Calu3 (cell line): ENCODE measurements at regions not wholly inside any gene's neighbourhood (a gene's known extent, or its start where the extent isn't known, plus 50 kb on each side); places are given as distances from the start of the nearest gene placed in this dataset.
"Not testable (repeated sequence)": the region's sequence is repeated elsewhere in the genome, so short reads cannot be mapped to it uniquely, and the experiment has no call there.

ENCODE experiments used
- BruUV-seq: library from RNA; stranded (reverse); fragments of 400-500 nt; replicated peaks from 2 replicates; lab custom pipeline; 2021; lab: Mats Ljungman, UMichigan
- CTCF ChIA-PET: fragments of 300-600 bp; sonication (Branson Sonifier 250); formaldehyde crosslinking; loops from one replicate; lab custom pipeline; 2022; ENCODE audit warnings: antibody characterized with exemption; lab: Charles Lee
- DNase-seq: peaks from one replicate; pipeline ENCODE4 v3.0.0; 2022
- H3K27ac Mint-ChIP-seq: one replicate; pipeline ENCODE4 v1.8.0; 2022; ENCODE audit warnings: mixed read lengths; ENCODE audit not compliant: unreplicated experiment
- H3K27me3 Mint-ChIP-seq: one replicate; pipeline ENCODE4 v1.8.0; 2022; ENCODE audit warnings: mixed read lengths; ENCODE audit not compliant: unreplicated experiment
- H3K36me3 Mint-ChIP-seq: one replicate; pipeline ENCODE4 v1.8.0; 2022; ENCODE audit warnings: mild to moderate bottlenecking, moderate library complexity, mixed read lengths; ENCODE audit not compliant: insufficient read depth, unreplicated experiment
- H3K4me1 Mint-ChIP-seq: one replicate; pipeline ENCODE4 v1.8.0; 2022; ENCODE audit warnings: mild to moderate bottlenecking, low read depth, mixed read lengths; ENCODE audit not compliant: unreplicated experiment
- H3K4me3 Mint-ChIP-seq: one replicate; pipeline ENCODE4 v1.8.0; 2022; ENCODE audit warnings: mild to moderate bottlenecking, low read depth, moderate library complexity, mixed read lengths; ENCODE audit not compliant: unreplicated experiment
- H3K9me3 Mint-ChIP-seq: one replicate; pipeline ENCODE4 v1.8.0; 2022; ENCODE audit warnings: low read depth, mixed read lengths; ENCODE audit not compliant: unreplicated experiment
- CTCF ChIP-seq: fragments of 200-600 bp; IDR thresholded peaks from one replicate; pipeline ENCODE4 v1.8.0; 2022; ENCODE audit warnings: antibody characterized with exemption; ENCODE audit not compliant: unreplicated experiment
- intact Hi-C: fragments of 100-400 bp; cut with micrococcal nuclease; formaldehyde crosslinking; loops from one replicate; pipeline ENCODE4 v1.10.0; 2022; ENCODE audit not compliant: unreplicated experiment

GRCh38 chr4:173635395-173635794, 105.4 kb upstream of the HAND2 start:
- H3K27ac Mint-ChIP-seq = no peak overlapping the region
- no peaks in the 10 kb centered on the region for H3K4me1 Mint-ChIP-seq
- peaks cover 7% of the 10 kb centered on the region for H3K9me3 Mint-ChIP-seq
- no peaks in the 10 kb centered on the region for H3K36me3 Mint-ChIP-seq
- TF ChIP-seq CTCF = no peak
- intact Hi-C loops = no loop called here
- no peak overlapping the region for H3K4me3 Mint-ChIP-seq
- H3K27me3 Mint-ChIP-seq = no peaks in the 10 kb centered on the region
- BruUV-seq = no TSS peak
- DNase-seq = no peak
- CTCF ChIA-PET = no interaction called here

GRCh38 chr4:173626277-173626676, 96.2 kb upstream of the HAND2 start:
- no TSS peak for BruUV-seq
- H3K27ac Mint-ChIP-seq = no peak overlapping the region

GRCh38 chr4:173618648-173619047, 88.6 kb upstream of the HAND2 start:
- intact Hi-C loops = not testable (repeated sequence)

More at GRCh38 chr4:173626277-173626676, 96.2 kb upstream of the HAND2 start:
- Mint-ChIP-seq H3K4me1 (no peaks in the 10 kb centered on the region), H3K36me3 (no peaks in the 10 kb centered on the region), H3K4me3 (no peak overlapping the region), H3K9me3 (peaks cover 7% of the 10 kb centered on the region), H3K27me3 (no peaks in the 10 kb centered on the region)
- CTCF ChIA-PET = no interaction called here
- no peak for DNase-seq
- intact Hi-C loops = no loop called here
- no peak for TF ChIP-seq CTCF

GRCh38 chr4:173609158-173609557, 79.1 kb upstream of the HAND2 start:
- no peaks in the 10 kb centered on the region for H3K4me1 Mint-ChIP-seq
- BruUV-seq = no TSS peak
- H3K4me3 Mint-ChIP-seq = no peak overlapping the region
- no peak overlapping the region for H3K27ac Mint-ChIP-seq
- TF ChIP-seq CTCF = no peak
- CTCF ChIA-PET = no interaction called here
- no peaks in the 10 kb centered on the region for H3K36me3 Mint-ChIP-seq
- no peaks in the 10 kb centered on the region for H3K9me3 Mint-ChIP-seq
- intact Hi-C loops = no loop called here
- H3K27me3 Mint-ChIP-seq = no peaks in the 10 kb centered on the region
- DNase-seq = no peak

More at GRCh38 chr4:173618648-173619047, 88.6 kb upstream of the HAND2 start:
- H3K4me3 Mint-ChIP-seq, DNase-seq, H3K36me3 Mint-ChIP-seq, H3K27me3 Mint-ChIP-seq, H3K4me1 Mint-ChIP-seq, BruUV-seq, H3K27ac Mint-ChIP-seq: not testable (repeated sequence)
- H3K9me3 Mint-ChIP-seq = peaks cover 16% of the 10 kb centered on the region
- CTCF ChIA-PET = interaction anchor here (0.6 kb wide), 1 partner anchor 97 kb away, joined by 3 read pairs; no protein-coding TSS in a partner anchor

- DNase-seq, intact Hi-C loops, BruUV-seq, H3K36me3 Mint-ChIP-seq, H3K9me3 Mint-ChIP-seq, H3K4me3 Mint-ChIP-seq, CTCF ChIA-PET, H3K4me1 Mint-ChIP-seq, H3K27me3 Mint-ChIP-seq, H3K27ac Mint-ChIP-seq: not testable (repeated sequence)
Observed at GRCh38 chr4:173608632-173609031, 78.6 kb upstream of the HAND2 start.
